UCSD-AML1 (cell line): ENCODE measurements at regions not wholly inside any gene's neighbourhood (a gene's known extent, or its start where the extent isn't known, plus 50 kb on each side); places are given as distances from the start of the nearest gene placed in this dataset.
"Not testable (repeated sequence)": the region's sequence is repeated elsewhere in the genome, so short reads cannot be mapped to it uniquely, and the experiment has no call there.

Experiments
- DNase-seq: peaks from one replicate; lab custom pipeline; 2025; ENCODE audit not compliant: unreplicated experiment; lab: John Stamatoyannopoulos, UW

GRCh38 chr4:104010722-104011121 is 290.9 kb upstream of the TACR3 start:
- no peak for DNase-seq

DNA sequence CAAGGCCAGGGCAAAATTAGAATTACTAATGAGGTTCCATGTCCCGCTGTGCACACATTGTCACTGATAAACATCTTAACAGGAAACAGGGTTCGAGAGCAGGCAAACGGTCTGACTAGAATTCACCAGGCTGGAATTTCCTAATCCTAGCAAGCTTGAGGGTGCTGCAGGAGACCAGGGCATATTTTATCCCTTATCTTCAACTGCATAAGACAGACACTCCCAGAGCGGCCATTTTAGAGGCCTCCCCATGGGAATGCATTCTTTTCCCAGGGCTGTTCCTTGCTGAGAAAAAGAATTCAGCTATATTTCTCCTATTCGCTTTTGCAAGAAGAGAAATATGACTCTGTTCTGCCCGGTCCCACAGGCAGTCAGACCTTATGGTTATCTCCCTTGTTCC is 282.5 kb upstream of the TACR3 start:
- DNase-seq: not testable (repeated sequence)

GRCh38 chr4:103998756-103999155 is 279.0 kb upstream of the TACR3 start:
- DNase-seq: no peak

DNA sequence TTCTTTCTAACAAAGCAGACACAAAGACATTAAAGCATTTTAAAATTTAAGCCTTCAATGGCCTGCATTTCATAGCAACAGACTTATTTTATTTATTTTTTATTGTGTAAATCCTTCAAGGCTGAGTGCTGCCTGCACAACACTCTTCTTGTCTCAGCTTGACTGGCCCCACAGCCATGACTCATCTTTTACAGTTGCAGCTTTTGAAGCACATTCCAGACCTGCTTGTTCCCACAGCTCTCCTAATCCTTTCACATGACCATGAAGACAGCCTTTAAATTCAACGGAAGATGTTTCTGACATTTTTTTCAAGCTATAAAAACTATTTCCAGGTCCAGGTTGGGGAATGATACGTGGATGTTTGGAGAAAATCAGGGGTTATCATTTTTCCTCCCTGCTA is 276.9 kb upstream of the TACR3 start:
- no peak for DNase-seq

- DNase-seq: no peak
These were observed 276.3 kb upstream of the TACR3 start for GRCh38 chr4:103996064-103996463.

DNA sequence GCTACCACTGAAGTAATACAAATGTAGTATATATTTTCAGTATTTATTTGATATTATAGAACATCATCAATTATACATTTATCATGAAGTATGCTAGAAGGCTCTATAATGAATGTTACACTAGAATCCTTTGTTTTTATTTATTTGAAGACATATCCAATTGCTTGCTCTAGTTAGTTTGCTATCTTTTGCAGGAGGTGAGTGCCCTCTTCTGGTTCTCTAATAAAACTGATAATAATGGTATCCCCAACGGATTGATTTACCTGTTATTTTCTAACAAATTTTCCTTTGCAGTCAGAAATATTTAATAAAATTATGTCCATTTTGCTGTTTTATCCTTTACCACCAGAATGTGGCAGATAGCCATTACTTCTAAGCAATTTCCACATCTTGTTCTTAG is 274.3 kb upstream of the TACR3 start:
- no peak for DNase-seq

DNA sequence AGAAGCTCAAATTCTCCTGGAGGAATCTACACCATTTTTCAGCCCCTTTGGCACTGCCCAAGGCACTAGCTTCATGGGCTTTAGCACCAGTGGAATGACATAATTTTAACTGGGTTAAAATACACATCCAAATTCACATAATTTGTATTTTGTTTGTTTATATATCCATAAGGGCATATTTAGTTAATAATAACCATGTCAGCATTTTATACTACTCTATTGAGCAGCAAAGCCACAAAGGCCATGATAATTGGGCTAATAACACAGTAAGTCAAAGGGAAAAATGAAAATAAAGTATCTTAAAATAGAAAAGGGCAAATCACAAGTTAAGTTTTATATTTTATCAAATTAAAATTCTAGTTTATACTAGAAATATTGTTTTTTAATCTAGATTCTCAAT is 262.7 kb upstream of the TACR3 start:
- no peak for DNase-seq

DNA sequence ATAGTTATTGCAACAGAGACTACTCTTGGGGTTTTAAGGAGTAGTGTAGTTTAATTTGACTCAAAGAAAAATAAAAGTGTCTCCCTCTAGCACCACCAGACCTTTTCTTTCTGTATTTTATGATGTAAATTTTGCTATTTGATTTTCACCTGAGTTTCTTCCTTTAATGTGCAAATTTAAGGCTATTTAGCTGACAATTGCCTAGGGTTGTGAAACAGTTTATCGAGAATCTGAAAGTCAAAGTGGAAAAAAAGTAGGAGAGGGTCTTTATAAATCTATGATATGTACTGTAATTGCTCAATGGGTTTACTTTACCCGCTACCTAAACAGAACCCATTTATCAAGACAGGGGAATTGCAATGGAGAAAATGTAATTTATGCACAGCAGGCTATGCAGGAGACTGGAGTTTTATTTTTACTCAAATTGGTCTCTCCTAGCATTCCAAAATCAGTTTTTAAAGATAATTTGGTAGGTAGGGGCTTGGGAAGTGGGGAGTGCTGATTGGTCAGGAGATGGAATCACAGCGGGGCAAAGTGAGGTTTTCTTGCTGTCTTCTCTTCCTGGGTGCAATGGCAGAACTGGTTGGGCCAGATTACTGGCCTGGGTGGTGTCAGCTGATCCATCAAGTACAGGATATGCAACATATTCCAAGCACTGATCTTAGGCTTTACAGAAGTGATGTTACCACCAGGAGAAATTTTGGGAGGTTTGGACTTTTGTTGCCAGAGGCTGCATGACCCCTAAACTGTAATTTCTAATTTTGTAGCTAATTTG is 228.6 kb upstream of the TACR3 start:
- no peak for DNase-seq

DNA sequence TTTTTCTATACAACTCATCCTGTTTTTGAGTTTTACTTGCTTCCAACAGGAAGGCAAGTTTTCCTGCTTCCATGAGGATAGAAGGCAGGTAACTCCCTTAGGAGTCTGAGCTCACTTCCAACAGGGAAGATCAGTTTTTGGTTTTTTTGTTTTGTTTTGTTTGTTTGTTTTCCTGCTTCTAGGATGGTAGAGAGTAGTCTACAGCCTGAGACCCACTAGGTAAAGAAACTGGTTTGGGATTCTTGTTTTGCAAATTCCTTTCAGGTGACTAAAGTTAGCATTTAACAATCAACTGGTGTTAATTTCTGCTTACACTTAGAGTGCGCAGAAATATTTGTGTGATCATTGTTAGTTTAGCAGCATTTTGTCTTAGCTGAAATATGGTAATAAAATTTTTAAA is 227.8 kb upstream of the TACR3 start:
- DNase-seq: no peak

- DNase-seq: not testable (repeated sequence)
These were observed 227.0 kb upstream of the TACR3 start for GRCh38 chr4:103946621-103947268.

GRCh38 chr4:103938488-103938887 is 218.7 kb upstream of the TACR3 start:
- DNase-seq: no peak

GRCh38 chr4:103936653-103937145 is 216.9 kb upstream of the TACR3 start:
- DNase-seq: no peak

DNA sequence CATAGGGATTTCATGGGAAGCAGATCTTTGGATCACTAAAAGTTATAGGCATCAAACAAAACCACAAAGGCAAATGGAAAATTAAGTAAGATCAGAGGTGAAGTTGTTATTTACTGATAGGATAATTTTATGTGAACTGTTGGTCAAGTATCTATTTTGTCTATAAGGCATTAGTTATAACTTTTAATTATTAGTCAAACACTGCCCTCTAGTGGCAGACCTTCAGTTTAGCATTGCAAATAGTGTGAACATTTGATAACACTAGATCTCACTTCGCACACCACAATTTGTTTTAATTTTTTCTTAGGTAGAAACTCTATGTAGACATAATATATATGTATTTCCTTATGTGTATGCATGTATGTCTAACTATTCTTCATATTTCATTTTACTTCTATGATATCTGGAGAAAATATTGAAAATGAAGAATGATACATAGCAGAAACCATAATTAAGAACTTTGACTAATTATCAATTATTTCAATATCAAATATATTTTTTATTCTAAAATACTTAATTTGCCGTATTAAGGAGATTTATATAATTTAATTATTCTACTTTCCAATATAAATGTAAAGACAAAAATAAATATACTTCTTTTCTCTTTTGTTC is 214.5 kb upstream of the TACR3 start:
- no peak for DNase-seq

DNA sequence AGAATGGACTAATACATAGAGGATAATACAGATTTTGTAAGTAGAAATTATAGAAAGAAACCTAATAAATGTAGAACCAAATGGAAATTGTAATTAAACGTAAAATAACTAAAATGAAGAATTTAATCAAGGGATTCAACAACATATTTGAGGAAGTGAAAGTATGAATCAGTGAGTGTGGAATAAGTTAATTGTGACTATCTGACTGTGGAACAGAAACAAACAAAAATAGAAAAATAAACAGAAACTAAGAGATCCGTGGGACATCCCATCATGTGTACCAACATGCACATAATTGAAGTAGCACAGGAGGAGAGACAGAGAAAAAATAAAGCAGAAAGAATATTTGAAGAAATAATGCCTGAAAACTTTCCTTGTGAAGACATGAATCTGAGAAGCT is 208.6 kb upstream of the TACR3 start:
- DNase-seq: no peak

- no peak for DNase-seq
These were observed 203.8 kb upstream of the TACR3 start for GRCh38 chr4:103923551-103923950.

DNA sequence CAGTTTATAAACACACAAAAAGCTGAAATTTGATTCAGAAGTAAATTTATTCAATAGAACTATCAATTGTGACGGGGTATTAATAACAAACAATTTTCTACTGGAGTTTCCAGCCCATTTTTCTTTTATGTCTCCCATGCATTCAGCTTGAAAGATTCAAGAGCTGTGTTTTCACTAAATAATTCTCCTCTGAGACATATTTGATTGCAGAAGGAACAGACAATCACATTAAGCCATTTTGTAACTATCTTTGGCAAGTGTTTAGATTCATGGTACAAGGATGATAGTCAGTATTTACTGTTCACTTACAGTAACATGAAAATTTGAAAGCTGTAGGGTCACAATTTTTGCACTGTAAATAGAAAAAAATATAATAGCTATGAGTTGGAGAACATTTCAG is 198.4 kb upstream of the TACR3 start:
- no peak for DNase-seq

DNA sequence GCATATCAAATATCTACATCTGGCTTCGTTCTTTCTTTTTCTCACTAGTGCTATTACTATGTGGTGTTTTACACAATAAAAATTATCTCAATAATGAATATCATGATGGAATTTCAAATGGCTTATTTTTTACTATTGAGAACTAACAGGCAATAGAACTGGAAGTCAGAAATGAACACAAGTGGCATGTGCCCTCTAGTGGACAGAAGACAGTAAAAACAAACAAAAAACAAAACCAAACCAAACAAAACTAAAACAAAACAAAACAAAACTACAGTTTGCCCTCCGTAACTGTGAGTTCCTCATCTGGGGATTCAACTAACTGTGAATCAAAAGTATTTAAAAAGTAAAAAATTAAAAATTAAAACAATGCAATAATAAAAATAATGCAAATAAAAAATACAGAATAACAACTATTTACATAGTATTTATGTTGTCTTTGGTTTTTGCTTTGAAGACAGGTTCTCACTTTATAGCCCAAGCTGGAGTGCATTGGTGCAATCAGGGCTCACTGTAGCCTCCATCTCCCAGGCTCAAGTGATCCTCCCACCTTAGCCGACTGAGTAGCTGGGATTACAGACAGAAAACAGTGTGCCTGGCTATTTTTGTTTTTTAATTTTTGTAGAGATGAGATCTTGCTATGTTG is 195.6 kb upstream of the TACR3 start:
- no peak for DNase-seq

GRCh38 chr4:103907414-103907813 is 187.6 kb upstream of the TACR3 start:
- DNase-seq: no peak

- DNase-seq: no peak
These were observed 184.3 kb upstream of the TACR3 start for GRCh38 chr4:103904123-103904522.

- no peak for DNase-seq
These were observed 182.9 kb upstream of the TACR3 start for GRCh38 chr4:103902730-103903129.

DNA sequence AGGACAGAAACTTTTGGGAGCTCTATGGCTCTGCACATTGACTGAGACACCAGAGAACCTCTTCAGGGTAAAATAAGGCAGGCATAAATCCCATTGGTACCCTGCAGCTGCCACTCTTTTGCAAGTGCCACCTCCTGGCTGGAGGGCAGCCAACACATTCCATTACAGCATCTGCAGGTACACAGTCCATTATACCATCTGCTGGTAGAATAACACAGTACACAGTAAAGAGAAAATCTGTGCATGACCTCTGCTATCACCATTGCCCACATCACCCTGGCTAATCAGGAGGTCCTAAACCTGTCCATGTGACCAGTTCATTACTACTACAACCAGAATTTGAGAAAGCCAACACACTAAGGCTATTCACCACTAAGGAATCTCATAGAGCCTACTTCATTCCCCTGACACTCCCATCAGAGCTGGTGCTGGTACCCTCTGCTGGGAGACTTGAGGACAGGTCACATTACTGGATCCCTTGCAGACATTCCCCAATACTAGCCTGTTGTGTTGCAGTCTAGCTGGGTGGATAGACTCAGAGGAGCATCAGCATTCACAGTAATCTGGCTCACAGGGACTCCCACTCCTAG is 176.2 kb upstream of the TACR3 start:
- no peak for DNase-seq
